ENCODE measurements at regions not wholly inside any gene's neighbourhood (a gene's known extent, or its start where the extent isn't known, plus 50 kb on each side); places are given as distances from the start of the nearest gene placed in this dataset.

DNA sequence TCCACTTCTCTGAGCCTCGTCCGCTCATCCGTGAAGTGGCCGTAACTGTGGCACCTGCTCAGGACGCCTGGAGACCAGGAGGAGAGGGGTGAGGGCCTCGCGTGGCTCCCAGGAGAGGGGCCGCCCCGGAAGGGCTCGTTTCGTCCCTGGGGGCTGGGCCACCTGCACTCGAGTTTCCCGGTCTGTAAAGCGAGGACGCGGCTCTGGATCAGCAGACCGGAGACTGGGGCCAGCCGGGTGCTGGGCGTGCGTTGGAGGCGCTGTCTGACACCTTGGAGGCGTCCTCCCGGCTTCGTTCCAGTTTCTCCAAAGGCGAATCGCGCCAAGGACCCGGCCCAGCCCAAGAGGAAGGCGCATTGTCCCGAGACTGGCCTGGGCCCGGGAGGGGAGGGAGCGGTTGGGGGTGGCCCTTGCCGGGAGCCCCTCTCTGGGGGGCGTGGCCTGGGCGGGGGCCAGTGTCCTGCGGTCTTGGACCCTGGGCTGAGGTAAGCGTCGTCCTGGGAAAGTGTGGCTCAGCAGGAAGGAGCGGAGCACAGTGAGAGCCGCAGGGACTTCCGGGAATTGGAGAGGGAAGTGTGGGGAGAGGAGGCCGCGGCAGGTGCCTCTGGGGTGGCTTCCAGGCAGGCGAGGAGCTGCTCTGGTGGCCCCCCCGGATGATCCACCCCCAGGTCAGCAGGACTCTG lies 89.6 kb downstream of the FOXL3 start:
- DNase-seq, result peak; percentile 24 to 47
- ATAC-seq, result peak; percentile 61
- intact Hi-C loops (cut with DNase I, micrococcal nuclease), result no loop called here

DNA sequence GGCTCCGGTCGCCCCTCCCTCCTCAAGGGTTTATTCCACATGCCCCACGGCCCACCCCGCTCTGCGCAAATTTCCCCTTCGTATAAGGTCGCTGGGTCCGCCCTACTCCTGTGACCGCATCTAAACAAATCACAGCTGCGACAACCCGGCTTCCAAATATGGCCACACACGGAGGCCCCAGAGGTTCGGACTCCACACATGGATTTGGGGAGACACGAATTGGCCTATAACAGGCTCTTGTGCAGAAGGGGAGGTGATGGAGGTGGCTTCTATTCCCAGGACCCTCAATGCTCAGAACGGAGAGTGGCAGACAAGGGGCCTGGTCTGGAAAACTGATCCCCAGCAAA lies 90.1 kb downstream of the FOXL3 start:
- DNase-seq, result no peak
- intact Hi-C loops (cut with DNase I, micrococcal nuclease), result no loop called here
- no peak for ATAC-seq

DNA sequence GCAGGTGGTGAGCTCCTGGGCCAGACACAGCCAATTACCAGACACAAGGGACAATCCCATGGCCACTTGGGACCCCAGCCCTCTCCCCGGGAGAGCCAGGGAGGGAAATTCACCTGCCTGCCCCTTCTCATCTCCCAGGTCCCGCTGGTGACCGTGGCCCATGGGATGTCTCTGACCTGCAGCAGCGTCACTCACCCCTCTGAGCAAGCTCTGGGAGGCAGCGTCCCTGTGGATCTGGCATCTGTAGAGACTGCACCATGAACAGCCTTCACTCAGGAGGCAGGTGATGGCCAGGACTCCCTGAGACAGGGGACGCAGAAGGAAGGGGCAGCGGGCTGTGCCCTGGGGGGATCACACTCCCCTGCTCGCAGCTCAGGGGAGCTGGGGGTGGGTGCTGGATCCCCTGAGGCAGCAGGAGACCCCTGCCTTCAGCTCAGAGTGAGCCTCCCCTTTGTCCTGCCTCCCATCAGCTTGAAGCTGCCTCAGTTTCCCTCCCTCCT lies 90.8 kb downstream of the FOXL3 start:
- ATAC-seq (no peak), DNase-seq (no peak)
- intact Hi-C loops (cut with DNase I, micrococcal nuclease), result no loop called here

DNA sequence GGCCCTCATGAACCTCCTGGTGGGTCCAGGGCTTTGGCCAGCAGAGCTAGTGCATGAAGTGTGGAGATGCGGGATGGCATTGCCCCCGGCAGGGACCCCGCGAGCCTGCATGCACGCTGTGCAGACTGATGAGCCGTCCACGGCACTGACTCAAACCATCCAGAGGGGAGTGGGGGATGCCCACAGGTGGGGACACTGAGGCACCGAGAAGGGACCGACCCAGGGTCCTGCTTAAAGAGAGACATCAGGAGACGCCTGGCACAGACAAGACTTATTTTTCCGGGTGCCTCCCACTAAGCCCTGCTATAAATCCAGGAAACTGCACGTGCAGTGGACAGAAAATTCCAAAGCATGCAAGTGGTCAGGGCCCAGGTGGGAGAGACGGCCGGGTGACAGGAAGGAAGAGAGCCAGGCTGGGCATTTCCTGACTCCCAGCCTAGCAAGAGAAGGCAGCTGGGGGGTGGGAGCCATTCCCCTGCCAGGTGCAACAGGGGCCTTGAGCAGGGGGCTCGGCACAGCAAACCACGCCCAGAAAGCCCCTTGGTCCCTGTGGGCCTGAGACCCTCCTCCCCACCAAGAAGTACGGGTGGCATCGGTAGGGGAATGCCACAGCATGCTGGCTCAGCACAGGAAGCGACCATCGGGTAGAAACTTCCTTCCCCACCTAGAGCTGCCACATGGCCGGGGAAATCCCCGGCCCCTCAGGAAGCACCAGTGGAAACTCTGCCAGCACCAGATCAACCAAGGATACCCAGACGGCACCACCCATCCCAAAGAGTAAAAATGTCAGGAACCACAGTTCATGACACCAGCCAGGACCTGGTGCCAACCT lies 91.5 kb downstream of the FOXL3 start:
- DNase-seq (no peak), ATAC-seq (no peak)
- intact Hi-C loops (cut with DNase I, micrococcal nuclease), result no loop called here

DNA sequence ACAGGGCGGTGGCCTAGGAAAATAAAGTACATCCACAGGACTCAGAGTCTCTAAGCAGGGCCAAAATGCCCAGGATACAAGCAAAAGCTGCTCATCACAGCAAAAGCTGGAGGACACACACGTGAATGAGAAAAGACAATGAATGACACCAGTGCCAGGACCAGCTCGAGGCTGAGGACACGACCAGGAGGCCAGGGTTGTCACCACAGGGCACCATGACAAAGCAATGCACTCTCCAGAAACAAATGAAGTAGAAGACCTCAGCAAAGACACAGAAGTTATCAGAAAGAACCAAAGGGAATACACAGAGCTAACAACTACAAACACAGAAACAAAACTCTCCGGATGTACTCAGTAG lies 92.1 kb downstream of the FOXL3 start:
- intact Hi-C loops (cut with DNase I, micrococcal nuclease), result no loop called here
- no peak for DNase-seq

DNA sequence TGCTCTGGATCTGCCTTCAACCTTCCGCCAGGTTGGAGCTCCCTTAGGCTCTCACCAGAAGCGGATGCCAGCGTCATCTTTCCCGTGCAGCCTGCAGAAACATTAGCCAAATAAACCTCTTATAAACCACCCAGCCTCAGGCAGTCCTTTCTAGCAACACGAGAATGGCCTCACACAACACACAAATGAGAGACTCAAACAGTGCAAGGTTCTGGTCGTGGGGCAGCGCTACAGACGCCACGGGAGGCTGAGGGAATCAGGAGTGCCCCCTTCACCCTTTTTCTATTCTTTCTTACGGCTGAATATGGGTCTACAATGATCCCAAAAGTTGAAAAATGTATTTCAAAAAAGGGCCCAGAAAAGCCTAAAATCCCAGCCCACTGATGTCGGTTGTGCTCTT lies 96.4 kb downstream of the FOXL3 start:
- intact Hi-C loops (cut with DNase I, micrococcal nuclease), result no loop called here
- no peak for ATAC-seq
- no peak for DNase-seq

More for the DNA sequence above, 92.1 kb downstream of the FOXL3 start:
- ATAC-seq, result no peak

DNA sequence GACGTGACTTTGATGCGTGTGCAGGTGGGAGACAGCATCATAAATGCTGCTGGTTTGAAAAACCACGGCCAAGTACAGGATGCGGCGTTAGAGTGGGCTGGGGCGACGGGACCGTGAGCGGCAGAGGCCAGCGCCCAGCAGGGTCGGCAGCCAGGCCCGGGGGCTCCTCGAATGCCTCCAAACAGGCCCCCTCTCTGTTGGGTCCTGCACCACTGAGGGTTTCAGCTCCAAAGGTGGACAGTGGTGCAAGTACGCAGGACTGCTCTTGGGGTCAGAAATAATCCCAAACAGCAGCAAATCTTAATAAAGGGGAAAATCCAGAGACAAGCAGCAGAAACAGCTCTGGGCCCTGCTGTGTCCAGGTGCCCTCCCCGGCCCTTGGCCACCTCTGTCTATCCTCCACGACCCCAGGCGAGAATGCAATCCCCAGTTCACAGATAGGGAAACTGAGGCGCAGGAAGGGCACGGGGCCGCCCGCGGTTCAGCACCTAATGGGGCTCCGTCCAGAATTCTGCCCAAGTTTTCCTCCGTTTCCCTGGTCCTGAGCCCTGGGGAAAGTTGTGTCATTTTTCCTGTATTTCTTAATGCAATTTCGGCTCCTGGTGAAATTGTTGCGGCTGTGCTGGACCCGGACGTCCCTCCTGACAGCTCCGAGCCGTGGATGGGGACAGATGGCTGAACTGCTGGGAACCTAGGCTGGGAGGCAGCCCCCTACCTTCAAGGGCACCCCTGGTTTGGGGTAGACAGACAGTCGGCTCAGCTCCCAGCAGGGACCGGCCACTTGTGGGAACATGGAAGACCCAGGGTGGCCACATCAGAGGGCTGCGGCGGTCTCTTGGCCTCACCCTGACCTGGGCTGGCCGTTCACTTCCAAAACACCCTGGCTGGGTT lies 97.4 kb downstream of the FOXL3 start:
- ATAC-seq (no peak), DNase-seq (peak in 1 of 2 donors; percentile 15)
- intact Hi-C loops (cut with DNase I, micrococcal nuclease), result no loop called here

DNA sequence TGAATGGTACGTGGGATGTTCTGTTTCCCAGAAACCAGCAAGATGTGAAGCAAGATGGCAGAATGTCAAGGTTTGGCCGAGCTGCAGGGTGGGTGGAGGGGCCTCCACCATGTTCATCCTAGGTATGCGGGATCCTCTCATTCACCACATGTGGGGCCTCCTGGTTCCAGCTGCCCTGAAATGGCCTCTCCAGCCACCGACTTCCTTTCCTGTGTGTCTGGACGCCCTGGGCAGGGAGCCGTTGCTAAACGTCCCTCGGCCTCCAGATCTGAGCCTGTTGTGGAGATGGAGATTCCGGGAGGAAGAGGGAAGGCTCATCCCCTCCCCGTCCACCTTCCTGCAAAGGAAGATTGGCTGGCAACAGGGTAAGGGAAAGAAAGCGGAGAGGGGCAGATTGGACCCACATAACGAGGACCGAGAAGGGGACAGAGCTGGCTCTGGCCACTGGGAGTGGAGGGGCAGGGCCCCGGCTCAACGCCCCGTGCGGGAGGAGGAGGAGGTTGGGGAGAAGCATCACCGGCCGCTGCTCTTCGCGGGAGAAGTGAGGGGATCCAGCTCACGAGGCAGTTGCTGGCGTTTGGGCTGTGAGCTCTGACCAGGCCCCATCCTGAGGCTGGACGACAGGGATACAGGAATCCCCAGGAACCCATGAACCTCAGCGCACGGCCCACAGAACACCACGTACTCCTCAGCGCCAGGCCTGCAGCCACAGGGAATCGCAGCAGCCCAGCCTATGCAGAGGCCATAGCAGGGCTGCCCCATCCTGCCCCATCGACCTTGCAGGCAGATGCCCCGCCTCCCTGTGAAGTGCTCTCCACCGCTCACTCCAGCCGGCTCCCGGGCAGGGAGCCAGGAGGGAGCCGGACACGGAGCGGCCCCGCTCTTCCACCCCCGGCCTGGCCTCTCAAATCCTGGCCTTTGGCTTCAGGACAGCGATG lies 98.3 kb downstream of the FOXL3 start:
- no peak for ATAC-seq
- intact Hi-C loops (cut with DNase I, micrococcal nuclease), result no loop called here
- DNase-seq, result peak in 1 of 2 donors; percentile 22

DNA sequence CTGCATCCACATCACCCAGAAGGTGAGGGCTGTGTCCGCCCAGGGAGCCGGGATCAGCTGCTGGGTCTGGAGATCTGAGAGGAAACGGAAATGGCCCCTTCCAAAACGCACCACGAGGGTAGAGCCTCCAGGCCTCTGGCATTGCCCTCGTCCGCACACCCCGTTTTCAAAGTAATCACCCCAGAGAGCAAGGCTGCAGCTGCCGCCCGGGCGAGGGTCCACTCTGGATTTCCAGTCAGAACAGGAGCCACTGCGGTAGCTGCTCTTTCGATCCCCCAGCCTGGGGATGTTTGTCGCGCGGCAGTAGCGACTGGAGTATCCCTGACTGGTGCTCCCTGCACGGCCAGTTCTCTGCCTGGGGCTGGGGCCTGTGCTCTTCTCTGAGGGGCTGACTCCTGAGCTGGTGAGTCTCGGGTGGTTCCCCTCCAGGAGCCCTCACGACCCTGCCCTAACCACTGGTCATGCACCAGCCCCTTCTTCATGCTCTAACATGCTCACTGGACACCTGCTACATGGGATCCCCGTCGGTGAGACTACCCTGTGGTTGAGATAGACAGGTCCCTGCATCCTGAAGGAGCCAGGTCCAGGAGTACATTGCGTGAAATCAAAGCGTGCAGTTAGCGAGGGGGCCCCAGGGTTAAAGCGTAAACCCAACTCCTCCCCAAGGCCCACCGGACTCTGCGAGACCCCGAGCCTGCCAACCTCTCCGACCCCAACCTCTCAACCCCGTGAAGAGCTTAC lies 99.2 kb downstream of the FOXL3 start:
- ATAC-seq, result no peak
- intact Hi-C loops (cut with DNase I, micrococcal nuclease), result no loop called here
- peak in 1 of 2 donors; percentile 14 for DNase-seq

DNA sequence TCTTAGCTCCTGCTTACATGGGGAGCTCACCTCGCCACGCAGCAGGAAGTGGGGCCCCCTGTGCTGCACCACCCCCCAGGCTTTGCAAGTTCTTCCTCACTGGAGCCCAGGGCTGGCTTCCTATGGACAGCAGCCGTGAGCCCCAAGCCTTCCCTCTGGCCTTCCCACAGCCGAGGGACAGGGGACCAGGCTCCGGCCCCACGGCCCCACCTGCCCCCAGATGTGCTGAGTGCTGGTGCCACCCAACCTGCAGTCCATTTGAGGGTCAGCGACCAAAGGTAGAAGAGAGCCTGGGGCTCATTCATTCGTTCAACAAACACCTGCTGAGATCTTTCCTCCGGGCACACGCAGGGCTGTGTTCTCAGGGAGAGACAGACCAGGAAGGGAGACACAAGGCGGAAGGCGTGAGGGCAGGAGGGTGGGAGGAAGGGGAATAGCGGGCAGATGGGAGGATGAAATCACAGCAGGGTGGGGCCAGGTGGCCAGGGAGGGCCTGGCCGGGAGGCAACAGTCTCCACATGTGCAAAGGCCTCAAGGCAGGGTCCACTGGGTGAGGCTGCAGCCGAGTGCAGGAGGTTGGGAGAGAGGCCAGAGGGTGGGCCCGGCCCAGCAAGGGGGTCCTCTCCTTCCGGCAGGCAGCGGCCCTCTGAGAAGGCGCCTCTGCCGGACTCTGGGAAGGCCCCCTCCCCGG lies 100.1 kb downstream of the FOXL3 start:
- ATAC-seq (peak; percentile 89), DNase-seq (no peak)
- intact Hi-C loops (cut with DNase I, micrococcal nuclease), result no loop called here

DNA sequence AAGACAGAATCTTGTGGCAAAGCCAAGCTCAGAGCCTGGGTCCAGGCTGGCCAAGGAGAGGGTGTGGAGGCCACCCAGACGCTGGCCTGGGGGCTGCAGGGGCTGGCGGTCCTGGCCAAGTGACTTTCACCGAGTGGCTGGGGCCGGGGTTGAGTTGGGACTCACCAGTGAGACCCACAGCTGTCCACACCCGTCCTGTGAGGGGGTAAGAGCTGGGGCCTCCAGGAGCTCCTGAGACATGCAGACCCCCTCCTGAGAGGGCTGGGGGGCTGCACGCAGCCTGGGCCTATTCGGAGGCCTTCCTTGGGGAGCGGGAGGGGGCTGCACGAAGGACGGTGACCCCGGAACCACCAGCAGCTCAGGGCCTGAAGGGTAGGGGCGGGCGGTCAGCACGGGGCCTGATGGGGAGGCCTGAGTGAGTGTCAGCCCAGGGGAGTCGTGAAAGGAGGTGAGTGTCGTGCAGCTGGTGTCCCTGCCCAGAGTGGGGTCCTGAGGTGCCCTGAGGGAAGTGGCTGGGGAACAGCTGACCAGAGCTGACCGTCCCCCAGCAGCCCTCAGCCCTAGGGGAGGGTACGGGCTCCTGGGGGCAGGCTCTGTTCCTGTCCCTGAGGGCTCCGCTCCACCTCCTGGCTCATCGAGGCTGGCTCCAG lies 100.9 kb downstream of the FOXL3 start:
- peak in 1 of 2 donors; percentile 17 for DNase-seq

DNA sequence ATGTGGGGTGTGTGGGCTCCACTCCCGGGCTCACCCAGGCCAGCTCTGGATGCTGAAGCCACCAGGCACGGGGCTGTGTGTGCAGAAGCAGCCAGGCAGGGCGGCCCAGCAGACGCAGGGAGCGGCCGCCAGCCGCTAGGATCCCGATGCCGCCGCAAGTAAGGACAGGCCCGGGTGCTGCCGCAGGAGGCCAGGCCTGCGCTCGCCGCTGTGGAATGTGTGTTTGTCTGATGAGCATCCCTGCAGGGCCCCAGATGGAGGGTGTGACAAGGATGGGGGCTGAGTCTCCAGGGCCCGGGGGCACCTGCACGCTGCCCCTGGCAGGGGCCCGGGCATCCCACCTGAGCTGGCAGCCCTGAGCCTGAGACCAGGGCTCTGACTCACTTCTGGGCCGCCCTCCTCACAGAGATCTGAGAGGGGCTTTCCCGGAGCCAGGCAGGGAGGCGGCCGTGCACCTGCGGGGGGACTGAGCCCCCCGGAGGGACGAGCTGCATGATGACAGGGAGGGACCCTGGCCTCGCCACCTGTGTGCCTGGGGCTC lies 101.5 kb downstream of the FOXL3 start:
- intact Hi-C loops (cut with DNase I, micrococcal nuclease), result no loop called here
- DNase-seq (no peak), ATAC-seq (no peak)

More for the DNA sequence above, 100.9 kb downstream of the FOXL3 start:
- ATAC-seq, result no peak
- intact Hi-C loops (cut with DNase I, micrococcal nuclease), result no loop called here

DNA sequence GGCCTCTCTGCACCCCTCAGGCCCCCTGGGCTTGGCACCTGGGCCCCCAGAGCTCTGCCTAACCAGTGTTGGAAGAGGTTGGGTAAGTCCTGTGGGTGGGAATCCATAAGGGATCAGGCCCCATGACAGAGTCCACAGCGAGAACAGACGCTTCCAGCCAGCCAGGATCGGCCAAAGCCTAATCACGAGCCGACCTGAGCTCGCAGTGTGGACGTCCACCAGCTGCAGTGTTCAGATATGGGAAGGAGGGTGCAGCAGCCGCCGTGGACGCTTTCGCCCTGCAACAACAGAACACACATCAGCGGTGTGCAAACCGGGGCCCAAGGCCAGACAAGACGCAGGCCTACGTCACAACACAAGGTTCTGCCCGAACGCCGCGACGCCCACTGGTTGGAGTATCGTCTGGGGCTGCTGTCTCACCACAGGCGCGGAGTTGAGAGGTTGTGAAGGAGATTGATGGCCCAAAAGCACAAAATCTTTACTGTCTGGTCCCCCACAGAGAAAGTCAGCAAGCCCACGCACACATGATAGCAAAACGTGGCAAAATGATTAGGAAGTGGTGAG lies 102.1 kb downstream of the FOXL3 start:
- no peak for DNase-seq
- intact Hi-C loops (cut with DNase I, micrococcal nuclease), result no loop called here
- ATAC-seq, result no peak

DNA sequence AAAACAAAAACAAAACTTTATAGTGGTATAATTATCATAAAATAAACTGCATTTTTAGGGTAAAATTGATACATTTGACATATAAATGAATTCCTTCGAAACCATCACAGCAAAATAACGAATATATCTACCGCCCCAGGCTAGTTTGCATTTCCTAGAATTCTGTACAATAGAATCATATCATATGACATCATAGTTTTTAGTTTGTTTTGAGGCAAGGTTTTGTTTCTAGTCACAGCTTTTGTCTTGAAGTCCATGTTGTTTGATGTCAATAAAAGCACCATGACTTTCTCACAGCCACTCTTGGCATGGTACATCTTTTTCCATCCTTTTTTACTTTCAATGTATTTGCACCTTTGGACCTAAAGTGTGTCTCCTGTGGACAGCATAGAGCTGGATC lies 102.9 kb downstream of the FOXL3 start:
- intact Hi-C loops (cut with DNase I, micrococcal nuclease), result no loop called here
- no peak for ATAC-seq

DNA sequence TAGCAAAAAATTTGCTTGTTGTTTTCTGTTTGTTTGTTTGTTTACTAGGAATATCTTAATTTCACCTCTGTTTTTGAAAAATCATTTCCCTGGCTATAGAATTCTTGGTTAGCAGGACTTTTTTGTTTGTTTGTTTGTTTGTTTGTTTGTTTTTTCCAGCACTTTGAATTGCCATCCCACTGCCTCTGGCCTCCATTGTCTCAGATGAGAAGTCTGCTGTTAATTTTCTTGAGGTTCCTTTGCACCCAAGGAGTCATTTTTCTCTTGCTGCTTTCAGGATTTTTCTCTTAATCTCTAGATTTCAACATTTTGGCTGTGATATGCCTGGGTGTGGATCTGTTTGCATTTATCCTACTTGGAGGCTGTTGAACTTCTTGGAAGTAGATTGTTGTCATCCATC lies 105.7 kb downstream of the FOXL3 start:
- ATAC-seq (no peak), DNase-seq (no peak)
- intact Hi-C loops (cut with DNase I, micrococcal nuclease), result no loop called here

More for the DNA sequence above, 102.9 kb downstream of the FOXL3 start:
- DNase-seq, result no peak

DNA sequence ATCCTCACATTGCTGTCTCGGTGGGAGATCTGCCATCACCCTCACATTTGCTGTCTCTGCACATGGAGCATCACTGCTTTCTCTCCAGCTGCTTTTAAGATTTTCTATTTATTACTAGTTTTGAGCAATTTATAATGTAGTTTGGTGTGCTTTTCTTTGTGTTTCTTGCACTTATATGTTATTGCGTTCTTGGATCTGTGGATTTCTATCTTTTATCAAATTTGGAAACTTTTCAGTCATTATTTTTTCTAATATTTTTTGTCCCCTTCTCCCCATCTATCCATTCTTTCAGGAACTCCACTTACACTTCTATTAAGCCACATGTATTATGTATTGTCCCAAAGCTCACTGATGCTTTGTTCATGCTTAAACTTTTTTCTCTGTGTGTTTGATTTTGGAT lies 108.9 kb downstream of the FOXL3 start:
- no peak for DNase-seq
- no peak for ATAC-seq
- intact Hi-C loops (cut with DNase I, micrococcal nuclease), result no loop called here
